Breast epithelium (tissue), 4 donors: ENCODE measurements at regions not wholly inside any gene's neighbourhood (a gene's known extent, or its start where the extent isn't known, plus 50 kb on each side); places are given as distances from the start of the nearest gene placed in this dataset.

Experiments used
- DNase-seq, 2 donors: peaks; one replicate each; pipeline ENCODE4 v3.0.0-alpha.2; 2019; ENCODE audit warnings: low spot score in 2 of 2
- H3K27ac ChIP-seq, 2 donors: fragments of 200-600 bp; sonication (generic) in 1 of 2; one replicate each; pipeline ENCODE4 v1.5.1; 2016 to 2019; ENCODE audit warnings: mild to moderate bottlenecking in 1 of 2
- H3K27me3 ChIP-seq, 2 donors: fragments of 200-600 bp; sonication (generic) in 1 of 2; one replicate each; pipeline versions ENCODE4 v1.5.1 to v1.6.0; 2017 to 2019; ENCODE audit warnings: control low read depth in 1 of 2, mild to moderate bottlenecking in 1 of 2
- H3K36me3 ChIP-seq: fragments of 200-600 bp; one replicate; pipeline ENCODE4 v1.5.1; 2019
- H3K4me1 ChIP-seq, 2 donors: fragments of 200-600 bp; sonication (generic); one replicate each; pipeline ENCODE4 v1.5.1; 2016 to 2019; ENCODE audit warnings: control low read depth in 1 of 2
- H3K4me3 ChIP-seq, 3 donors: fragments of 200-600 bp; sonication (generic); 1 replicate in 2 of 3; 2 replicates in 1 of 3; pipeline ENCODE4 v1.5.1; 2016 to 2019; ENCODE audit warnings: mild to moderate bottlenecking in 3 of 3, moderate library complexity in 2 of 3
- H3K9me3 ChIP-seq, 2 donors: fragments of 200-600 bp; sonication (generic) in 1 of 2; one replicate each; pipeline ENCODE4 v1.5.1; 2016 to 2019; ENCODE audit warnings: control low read depth in 1 of 2
- CTCF ChIP-seq, 3 donors: fragments of 450-650 bp; IDR thresholded peaks; one replicate each; pipeline ENCODE4 v1.5.1; 2016 to 2017; ENCODE audit warnings: antibody characterized with exemption in 3 of 3, mild to moderate bottlenecking in 3 of 3, moderate library complexity in 3 of 3
- POLR2A ChIP-seq: fragments of 450-650 bp; IDR thresholded peaks from one replicate; pipeline ENCODE4 v1.6.1; 2016; ENCODE audit warnings: antibody characterized with exemption, mild to moderate bottlenecking, moderate library complexity
- POLR2AphosphoS5 ChIP-seq, 3 donors: sonication (generic); formaldehyde crosslinking; IDR thresholded peaks; one replicate each; pipeline ENCODE4 v1.6.1; 2017; ENCODE audit warnings: antibody characterized with exemption in 3 of 3
- intact Hi-C: fragments of 100-400 bp; cut with DNase I; formaldehyde crosslinking; loops from one replicate; pipeline ENCODE4 v1.15.1; 2023; ENCODE audit warnings: low total_unique reads

GRCh38 chr15:62307551-62307950 is 142.5 kb upstream of the C2CD4B start:
- intact Hi-C loops = no loop called here
- Histone ChIP-seq H3K4me3 (no peak overlapping the region), H3K36me3 (no peaks in the 10 kb centered on the region), H3K27me3 (no peaks in the 10 kb centered on the region), H3K27ac (no peak overlapping the region), H3K4me1 (no peaks in the 10 kb centered on the region), H3K9me3 (no peaks in the 10 kb centered on the region)
- DNase-seq = no peak
- TF ChIP-seq CTCF (IDR thresholded peaks at IDR 0.05) (no peak), POLR2AphosphoS5 (IDR thresholded peaks at IDR 0.05) (no peak), POLR2A (no peak)

GRCh38 chr15:62316413-62317060 is 151.5 kb upstream of the C2CD4B start:
- DNase-seq = no peak
- no peak for TF ChIP-seq POLR2A
- no peak for TF ChIP-seq POLR2AphosphoS5 (IDR thresholded peaks at IDR 0.05)
- no peak for TF ChIP-seq CTCF (IDR thresholded peaks at IDR 0.05)
- Histone ChIP-seq H3K9me3 (no peaks in the 10 kb centered on the region), H3K27me3 (no peaks in the 10 kb centered on the region), H3K4me1 (no peaks in the 10 kb centered on the region), H3K4me3 (no peak overlapping the region), H3K36me3 (no peaks in the 10 kb centered on the region), H3K27ac (no peak overlapping the region)
- intact Hi-C loops = no loop called here

GRCh38 chr15:62320259-62320658 is 155.2 kb upstream of the C2CD4B start:
- no peaks in the 10 kb centered on the region for H3K36me3 ChIP-seq
- TF ChIP-seq POLR2A (no peak), CTCF (IDR thresholded peaks at IDR 0.05) (no peak), POLR2AphosphoS5 (IDR thresholded peaks at IDR 0.05) (no peak)
- no peak overlapping the region for H3K27ac ChIP-seq
- no peak for DNase-seq
- no peaks in the 10 kb centered on the region for H3K27me3 ChIP-seq
- no peaks in the 10 kb centered on the region for H3K4me1 ChIP-seq
- intact Hi-C loops = no loop called here
- H3K9me3 ChIP-seq = no peaks in the 10 kb centered on the region
- H3K4me3 ChIP-seq = no peak overlapping the region

GRCh38 chr15:62323353-62323890 is 158.3 kb upstream of the C2CD4B start:
- intact Hi-C loops = no loop called here
- no peak for DNase-seq
- no peak overlapping the region for H3K27ac ChIP-seq
- H3K4me3 ChIP-seq = no peak overlapping the region
- H3K27me3 ChIP-seq = no peaks in the 10 kb centered on the region
- H3K36me3 ChIP-seq = no peaks in the 10 kb centered on the region
- no peaks in the 10 kb centered on the region for H3K9me3 ChIP-seq
- TF ChIP-seq CTCF (IDR thresholded peaks at IDR 0.05) (no peak), POLR2A (no peak), POLR2AphosphoS5 (IDR thresholded peaks at IDR 0.05) (no peak)
- H3K4me1 ChIP-seq = no peaks in the 10 kb centered on the region

GRCh38 chr15:62324382-62324781 is 159.3 kb upstream of the C2CD4B start:
- no peak for DNase-seq
- Histone ChIP-seq H3K36me3 (no peaks in the 10 kb centered on the region), H3K9me3 (no peaks in the 10 kb centered on the region), H3K4me3 (no peak overlapping the region), H3K27me3 (no peaks in the 10 kb centered on the region), H3K27ac (no peak overlapping the region), H3K4me1 (no peaks in the 10 kb centered on the region)
- TF ChIP-seq POLR2AphosphoS5 (IDR thresholded peaks at IDR 0.05) (no peak), CTCF (IDR thresholded peaks at IDR 0.05) (no peak), POLR2A (no peak)
- intact Hi-C loops = no loop called here
